ENCODE measurements at regions not wholly inside any gene's neighbourhood (a gene's known extent, or its start where the extent isn't known, plus 50 kb on each side); places are given as distances from the start of the nearest gene placed in this dataset.

DNA sequence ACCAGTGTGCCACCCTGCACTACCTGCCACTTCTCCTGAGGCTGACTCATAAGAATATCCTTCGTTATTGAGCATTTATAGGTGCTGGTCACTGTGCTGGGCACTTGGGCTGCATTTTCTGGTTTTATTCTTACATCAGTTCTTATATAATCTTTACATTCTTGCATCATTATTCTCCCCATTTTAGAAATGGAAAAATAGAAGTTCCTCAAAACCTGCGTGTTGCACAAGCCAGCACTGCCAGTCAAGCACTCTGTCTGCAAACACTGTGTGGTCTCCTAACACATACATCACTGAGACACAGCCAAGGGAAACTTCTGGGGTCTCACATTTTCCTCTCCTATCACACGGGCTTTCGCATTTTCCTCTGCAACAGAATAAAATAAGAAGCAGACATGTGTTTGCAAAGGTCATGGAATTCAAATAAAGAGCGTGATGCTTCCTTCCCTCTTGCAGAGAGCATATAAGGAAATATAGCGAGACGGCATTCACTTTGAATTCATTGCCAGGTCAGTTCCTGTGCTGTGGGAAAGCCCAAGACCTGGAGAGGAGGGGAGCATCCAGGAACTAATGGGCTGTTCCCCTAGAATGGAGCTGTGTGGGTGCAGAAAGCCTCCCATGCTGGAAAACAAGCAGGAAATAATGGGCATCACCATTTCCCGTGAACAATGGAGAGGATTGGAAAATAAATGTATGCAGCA is 73.9 kb upstream of the SEZ6L start:
- H3K4me3 ChIP-seq: no peak overlapping the region
- no peak overlapping the region for H3K27ac ChIP-seq
- DNase-seq (no peak), ATAC-seq (no peak)
- intact Hi-C loops (cut with DNase I): no loop called here
- H3K36me3 ChIP-seq: no peaks in the 10 kb centered on the region
- H3K9me3 ChIP-seq: no peaks in the 10 kb centered on the region
- no peak for TF ChIP-seq POLR2A (IDR thresholded peaks at IDR 0.05)
- no peak for TF ChIP-seq CTCF (IDR thresholded peaks at IDR 0.05)
- whole genome bisulfite sequencing (ENCODE audit: insufficient coverage, low coverage, low lambda C conversion rate, missing lambda C conversion rate): 48% methylated on average over 8 of the region's 8 CpGs
- no peaks in the 10 kb centered on the region for H3K4me1 ChIP-seq
- no peaks in the 10 kb centered on the region for H3K27me3 ChIP-seq

DNA sequence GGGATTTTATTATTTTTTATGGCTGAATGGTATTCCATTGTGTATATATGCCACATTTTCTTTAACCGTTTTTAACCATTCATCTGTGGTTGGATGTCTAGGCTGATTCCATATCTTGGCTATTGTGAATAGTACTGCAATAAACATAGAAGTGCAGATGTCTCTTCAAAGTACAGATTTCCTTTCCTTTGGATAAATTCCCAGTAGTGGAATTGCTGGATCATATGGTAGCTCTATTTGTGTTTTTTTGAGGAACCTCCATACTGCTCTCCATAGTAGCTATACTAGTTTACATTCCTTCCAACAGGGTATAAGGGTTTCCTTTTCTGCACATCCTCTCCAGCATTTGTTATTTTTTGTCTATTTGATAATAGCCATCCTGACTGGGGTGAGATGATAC is 71.9 kb upstream of the SEZ6L start:
- TF ChIP-seq POLR2A (IDR thresholded peaks at IDR 0.05) (no peak), CTCF (IDR thresholded peaks at IDR 0.05) (no peak)
- no peak overlapping the region for H3K27ac ChIP-seq
- DNase-seq: no peak
- H3K36me3 ChIP-seq: no peaks in the 10 kb centered on the region
- WGBS (ENCODE audit: insufficient coverage, low coverage, low lambda C conversion rate, missing lambda C conversion rate): 59% methylated on average over 1 of the region's 1 CpG
- no peak for ATAC-seq
- intact Hi-C loops (cut with DNase I): no loop called here
- no peaks in the 10 kb centered on the region for H3K9me3 ChIP-seq
- no peak overlapping the region for H3K4me3 ChIP-seq
- no peaks in the 10 kb centered on the region for H3K27me3 ChIP-seq
- no peaks in the 10 kb centered on the region for H3K4me1 ChIP-seq

DNA sequence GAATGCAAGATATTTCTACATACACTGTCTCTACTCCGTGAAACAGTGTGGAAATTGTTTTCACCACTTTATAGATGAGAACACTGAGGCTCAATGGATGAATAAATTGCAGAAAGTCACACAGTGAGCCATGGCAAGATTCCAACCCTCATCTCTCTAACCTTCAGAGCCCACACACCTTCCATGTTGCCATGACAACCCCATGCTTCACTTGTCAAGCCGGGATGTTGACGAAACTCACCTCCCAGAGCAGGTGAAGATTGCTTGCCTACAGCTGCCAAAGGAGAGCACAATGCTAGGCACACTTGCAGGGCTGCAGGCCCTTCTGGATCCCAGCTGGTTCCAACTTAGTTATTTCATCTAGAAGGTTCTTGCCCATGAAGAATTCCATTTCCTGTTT is 71.4 kb upstream of the SEZ6L start:
- DNase-seq (no peak), ATAC-seq (no peak)
- Histone ChIP-seq H3K4me3 (no peak overlapping the region), H3K36me3 (no peaks in the 10 kb centered on the region), H3K27me3 (no peaks in the 10 kb centered on the region), H3K4me1 (no peaks in the 10 kb centered on the region), H3K27ac (no peak overlapping the region), H3K9me3 (no peaks in the 10 kb centered on the region)
- intact Hi-C loops (cut with DNase I): no loop called here
- 33% methylated on average over 2 of the region's 3 CpGs for WGBS (ENCODE audit: insufficient coverage, low coverage, low lambda C conversion rate, missing lambda C conversion rate)
- TF ChIP-seq CTCF (IDR thresholded peaks at IDR 0.05): no peak
- no peak for TF ChIP-seq POLR2A (IDR thresholded peaks at IDR 0.05)

DNA sequence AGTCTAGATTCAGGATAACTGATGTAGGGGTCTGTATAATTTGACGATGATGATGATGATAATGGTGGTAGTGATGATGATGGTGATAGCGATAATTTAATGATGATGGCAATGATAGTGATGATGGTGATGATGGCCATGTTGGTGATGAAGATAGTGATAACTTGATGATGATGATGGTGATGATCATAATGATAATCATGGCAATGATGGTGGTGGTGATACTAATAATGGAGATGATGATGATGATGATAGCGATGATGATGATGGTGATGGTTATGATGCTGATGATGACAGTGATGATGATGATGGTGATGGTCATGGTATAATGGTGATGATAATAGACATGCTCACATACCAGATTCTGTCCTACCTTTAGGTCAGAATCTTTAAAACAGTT is 66.2 kb upstream of the SEZ6L start:
- DNase-seq: no peak
- Histone ChIP-seq H3K9me3 (no peaks in the 10 kb centered on the region), H3K4me3 (no peak overlapping the region), H3K27ac (no peak overlapping the region), H3K36me3 (no peaks in the 10 kb centered on the region), H3K27me3 (no peaks in the 10 kb centered on the region), H3K4me1 (no peaks in the 10 kb centered on the region)
- intact Hi-C loops (cut with DNase I): no loop called here
- TF ChIP-seq POLR2A (IDR thresholded peaks at IDR 0.05) (no peak), CTCF (IDR thresholded peaks at IDR 0.05) (no peak)
- ATAC-seq: no peak
- 43% methylated on average over 3 of the region's 3 CpGs for WGBS (ENCODE audit: insufficient coverage, low coverage, low lambda C conversion rate, missing lambda C conversion rate)

GRCh38 chr22:26106412-26106811 is 62.9 kb upstream of the SEZ6L start:
- TF ChIP-seq POLR2A (IDR thresholded peaks at IDR 0.05) (no peak), CTCF (IDR thresholded peaks at IDR 0.05) (no peak)
- DNase-seq (no peak), ATAC-seq (no peak)
- no peaks in the 10 kb centered on the region for H3K9me3 ChIP-seq
- no peaks in the 10 kb centered on the region for H3K27me3 ChIP-seq
- intact Hi-C loops (cut with DNase I): no loop called here
- no peak overlapping the region for H3K4me3 ChIP-seq
- no peaks in the 10 kb centered on the region for H3K4me1 ChIP-seq
- no peak overlapping the region for H3K27ac ChIP-seq
- no peaks in the 10 kb centered on the region for H3K36me3 ChIP-seq
